ENCODE measurements at regions not wholly inside any gene's neighbourhood (a gene's known extent, or its start where the extent isn't known, plus 50 kb on each side); places are given as distances from the start of the nearest gene placed in this dataset.

- Mint-ChIP-seq H3K27me3 (ENCODE audit: low read depth) (no peaks in the 10 kb centered on the region; the same call in 1 of the 2 replicates), H3K4me3 (no peak overlapping the region), H3K9me3 (peaks cover 25% of the 10 kb centered on the region), H3K4me1 (peaks cover 4% of the 10 kb centered on the region; the same call in 1 of the 2 replicates), H3K27ac (no peak overlapping the region), H3K36me3 (peaks cover 19% of the 10 kb centered on the region)
- ATAC-seq: no peak
- ChIA-PET POLR2A (no interaction called here), CTCF (no interaction called here)
- TF ChIP-seq ZNF532 (CRISPR knock-in tag; IDR thresholded peaks at IDR 0.05; ENCODE audit: borderline replicate concordance): no peak
- no peak for TF ChIP-seq IRF2 (CRISPR knock-in tag; IDR thresholded peaks at IDR 0.05; ENCODE audit: borderline replicate concordance, low read depth)
- no peak for TF ChIP-seq ETV6 (CRISPR knock-in tag; IDR thresholded peaks at IDR 0.05)
- TF ChIP-seq CREB1 (CRISPR knock-in tag; IDR thresholded peaks at IDR 0.05): no peak
- TF ChIP-seq OVOL2 (CRISPR knock-in tag; IDR thresholded peaks at IDR 0.05; ENCODE audit: borderline replicate concordance): no peak
- TF ChIP-seq, protein P1, sequence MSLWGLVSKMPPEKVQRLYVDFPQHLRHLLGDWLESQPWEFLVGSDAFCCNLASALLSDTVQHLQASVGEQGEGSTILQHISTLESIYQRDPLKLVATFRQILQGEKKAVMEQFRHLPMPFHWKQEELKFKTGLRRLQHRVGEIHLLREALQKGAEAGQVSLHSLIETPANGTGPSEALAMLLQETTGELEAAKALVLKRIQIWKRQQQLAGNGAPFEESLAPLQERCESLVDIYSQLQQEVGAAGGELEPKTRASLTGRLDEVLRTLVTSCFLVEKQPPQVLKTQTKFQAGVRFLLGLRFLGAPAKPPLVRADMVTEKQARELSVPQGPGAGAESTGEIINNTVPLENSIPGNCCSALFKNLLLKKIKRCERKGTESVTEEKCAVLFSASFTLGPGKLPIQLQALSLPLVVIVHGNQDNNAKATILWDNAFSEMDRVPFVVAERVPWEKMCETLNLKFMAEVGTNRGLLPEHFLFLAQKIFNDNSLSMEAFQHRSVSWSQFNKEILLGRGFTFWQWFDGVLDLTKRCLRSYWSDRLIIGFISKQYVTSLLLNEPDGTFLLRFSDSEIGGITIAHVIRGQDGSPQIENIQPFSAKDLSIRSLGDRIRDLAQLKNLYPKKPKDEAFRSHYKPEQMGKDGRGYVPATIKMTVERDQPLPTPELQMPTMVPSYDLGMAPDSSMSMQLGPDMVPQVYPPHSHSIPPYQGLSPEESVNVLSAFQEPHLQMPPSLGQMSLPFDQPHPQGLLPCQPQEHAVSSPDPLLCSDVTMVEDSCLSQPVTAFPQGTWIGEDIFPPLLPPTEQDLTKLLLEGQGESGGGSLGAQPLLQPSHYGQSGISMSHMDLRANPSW (CRISPR knock-in tag; conservative IDR thresholded peaks at IDR 0.05; ENCODE audit: low read depth): no peak
- no peak for TF ChIP-seq FOXJ3 (CRISPR knock-in tag; IDR thresholded peaks at IDR 0.05; ENCODE audit: borderline replicate concordance)
- no peak for TF ChIP-seq EMX1 (CRISPR knock-in tag; IDR thresholded peaks at IDR 0.05)
- TF ChIP-seq ATF2 (CRISPR knock-in tag; IDR thresholded peaks at IDR 0.05; ENCODE audit: borderline replicate concordance, low read depth): no peak
- TF ChIP-seq, protein P2, sequence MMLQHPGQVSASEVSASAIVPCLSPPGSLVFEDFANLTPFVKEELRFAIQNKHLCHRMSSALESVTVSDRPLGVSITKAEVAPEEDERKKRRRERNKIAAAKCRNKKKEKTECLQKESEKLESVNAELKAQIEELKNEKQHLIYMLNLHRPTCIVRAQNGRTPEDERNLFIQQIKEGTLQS (CRISPR knock-in tag; conservative IDR thresholded peaks at IDR 0.05): no peak
- TF ChIP-seq, protein P3, sequence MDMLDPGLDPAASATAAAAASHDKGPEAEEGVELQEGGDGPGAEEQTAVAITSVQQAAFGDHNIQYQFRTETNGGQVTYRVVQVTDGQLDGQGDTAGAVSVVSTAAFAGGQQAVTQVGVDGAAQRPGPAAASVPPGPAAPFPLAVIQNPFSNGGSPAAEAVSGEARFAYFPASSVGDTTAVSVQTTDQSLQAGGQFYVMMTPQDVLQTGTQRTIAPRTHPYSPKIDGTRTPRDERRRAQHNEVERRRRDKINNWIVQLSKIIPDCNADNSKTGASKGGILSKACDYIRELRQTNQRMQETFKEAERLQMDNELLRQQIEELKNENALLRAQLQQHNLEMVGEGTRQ (CRISPR knock-in tag; IDR thresholded peaks at IDR 0.05): no peak
- TF ChIP-seq TEAD1 (CRISPR knock-in tag; IDR thresholded peaks at IDR 0.05): no peak
- no peak for TF ChIP-seq NR3C1 (CRISPR knock-in tag; conservative IDR thresholded peaks at IDR 0.05; ENCODE audit: low read depth)
- no peak for DNase-seq (ENCODE audit: low spot score)
Measured at GRCh38 chr18:43950062-43950461, 672.8 kb upstream of the SYT4 start.

DNA sequence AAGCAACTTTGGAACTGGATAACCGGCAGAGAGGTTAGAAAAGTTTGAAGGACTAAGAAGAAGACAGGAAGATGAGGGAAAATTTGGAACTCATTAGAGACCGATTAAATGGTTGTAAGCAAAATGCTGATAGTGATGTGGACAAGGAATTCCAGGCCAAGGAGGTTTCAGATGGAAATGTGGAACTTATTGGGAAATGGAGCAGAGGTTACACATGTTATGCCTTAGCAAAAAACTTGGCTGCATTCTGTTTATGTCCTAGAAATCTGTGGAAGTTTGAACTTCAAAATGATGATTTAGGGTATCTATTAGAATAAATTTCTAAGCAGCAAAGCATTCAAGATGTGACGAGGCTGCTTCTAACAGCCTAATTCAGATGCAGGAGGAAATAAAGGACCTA lies 675.1 kb upstream of the SYT4 start:
- peaks cover 25% of the 10 kb centered on the region for H3K9me3 Mint-ChIP-seq
- no peaks in the 10 kb centered on the region for H3K4me1 Mint-ChIP-seq
- peaks cover 19% of the 10 kb centered on the region for H3K36me3 Mint-ChIP-seq
- H3K27ac Mint-ChIP-seq: no peak overlapping the region
- ChIA-PET CTCF (no interaction called here), POLR2A (no interaction called here)
- ATAC-seq: no peak
- no peak overlapping the region for H3K4me3 Mint-ChIP-seq
- H3K27me3 Mint-ChIP-seq (ENCODE audit: low read depth): no peaks in the 10 kb centered on the region; the same call in 1 of the 2 replicates
- DNase-seq (ENCODE audit: low spot score): no peak
- no peak for TF ChIP-seq TEAD4 (CRISPR knock-in tag; IDR thresholded peaks at IDR 0.05)
- TF ChIP-seq TEAD1 (CRISPR knock-in tag; IDR thresholded peaks at IDR 0.05): no peak
- TF ChIP-seq, protein P4, sequence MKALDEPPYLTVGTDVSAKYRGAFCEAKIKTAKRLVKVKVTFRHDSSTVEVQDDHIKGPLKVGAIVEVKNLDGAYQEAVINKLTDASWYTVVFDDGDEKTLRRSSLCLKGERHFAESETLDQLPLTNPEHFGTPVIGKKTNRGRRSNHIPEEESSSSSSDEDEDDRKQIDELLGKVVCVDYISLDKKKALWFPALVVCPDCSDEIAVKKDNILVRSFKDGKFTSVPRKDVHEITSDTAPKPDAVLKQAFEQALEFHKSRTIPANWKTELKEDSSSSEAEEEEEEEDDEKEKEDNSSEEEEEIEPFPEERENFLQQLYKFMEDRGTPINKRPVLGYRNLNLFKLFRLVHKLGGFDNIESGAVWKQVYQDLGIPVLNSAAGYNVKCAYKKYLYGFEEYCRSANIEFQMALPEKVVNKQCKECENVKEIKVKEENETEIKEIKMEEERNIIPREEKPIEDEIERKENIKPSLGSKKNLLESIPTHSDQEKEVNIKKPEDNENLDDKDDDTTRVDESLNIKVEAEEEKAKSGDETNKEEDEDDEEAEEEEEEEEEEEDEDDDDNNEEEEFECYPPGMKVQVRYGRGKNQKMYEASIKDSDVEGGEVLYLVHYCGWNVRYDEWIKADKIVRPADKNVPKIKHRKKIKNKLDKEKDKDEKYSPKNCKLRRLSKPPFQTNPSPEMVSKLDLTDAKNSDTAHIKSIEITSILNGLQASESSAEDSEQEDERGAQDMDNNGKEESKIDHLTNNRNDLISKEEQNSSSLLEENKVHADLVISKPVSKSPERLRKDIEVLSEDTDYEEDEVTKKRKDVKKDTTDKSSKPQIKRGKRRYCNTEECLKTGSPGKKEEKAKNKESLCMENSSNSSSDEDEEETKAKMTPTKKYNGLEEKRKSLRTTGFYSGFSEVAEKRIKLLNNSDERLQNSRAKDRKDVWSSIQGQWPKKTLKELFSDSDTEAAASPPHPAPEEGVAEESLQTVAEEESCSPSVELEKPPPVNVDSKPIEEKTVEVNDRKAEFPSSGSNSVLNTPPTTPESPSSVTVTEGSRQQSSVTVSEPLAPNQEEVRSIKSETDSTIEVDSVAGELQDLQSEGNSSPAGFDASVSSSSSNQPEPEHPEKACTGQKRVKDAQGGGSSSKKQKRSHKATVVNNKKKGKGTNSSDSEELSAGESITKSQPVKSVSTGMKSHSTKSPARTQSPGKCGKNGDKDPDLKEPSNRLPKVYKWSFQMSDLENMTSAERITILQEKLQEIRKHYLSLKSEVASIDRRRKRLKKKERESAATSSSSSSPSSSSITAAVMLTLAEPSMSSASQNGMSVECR (CRISPR knock-in tag; IDR thresholded peaks at IDR 0.05; ENCODE audit: borderline replicate concordance): no peak
- no peak for TF ChIP-seq ATF2 (CRISPR knock-in tag; IDR thresholded peaks at IDR 0.05; ENCODE audit: borderline replicate concordance, low read depth)
- no peak for TF ChIP-seq GABPB1 (CRISPR knock-in tag; IDR thresholded peaks at IDR 0.05)
- no peak for TF ChIP-seq ZNF396 (CRISPR knock-in tag; IDR thresholded peaks at IDR 0.05; ENCODE audit: borderline replicate concordance)
- no peak for TF ChIP-seq CREB1 (CRISPR knock-in tag; IDR thresholded peaks at IDR 0.05)
- no peak for TF ChIP-seq JUN (CRISPR knock-in tag; IDR thresholded peaks at IDR 0.05)
